ENCODE measurements at regions not wholly inside any gene's neighbourhood (a gene's known extent, or its start where the extent isn't known, plus 50 kb on each side); places are given as distances from the start of the nearest gene placed in this dataset.

GRCh38 chr4:10172278-10172921 is 55.8 kb upstream of the WDR1 start:
- ChIA-PET CTCF (interaction anchor here (0.8 to 14.0 kb wide), 7 partner anchors 12 to 377 kb away, joined by 3 to 183 read pairs (median 5); no protein-coding TSS in a partner anchor), POLR2A (interaction anchor here (1.3 kb wide), 1 partner anchor 9 kb away, joined by 5 read pairs; no protein-coding TSS in a partner anchor)
- 81% methylated on average over 12 of the region's 12 CpGs for WGBS (ENCODE audit: insufficient coverage)
- H3K9me3 ChIP-seq (ENCODE audit: control extremely low read depth in 1 of 5, control insufficient read depth in 4 of 5, insufficient read depth in 2 of 5, low read depth in 1 of 5, low read length in 4 of 5): no peaks in the 10 kb centered on the region
- H3K4me1 ChIP-seq (ENCODE audit: control extremely low read depth in 1 of 4, control insufficient read depth in 4 of 4, insufficient read depth in 4 of 4, low read length in 3 of 4): peaks cover 0 to 36% (median 17%) of the 10 kb centered on the region in 4 experiments
- peak overlapping the region; percentile 1 to 75 for H3K27ac ChIP-seq (ENCODE audit: insufficient read depth in 1 of 2, low read depth in 1 of 2, low read length in 2 of 2, poor library complexity in 1 of 2, severe bottlenecking in 2 of 2)
- H3K27me3 ChIP-seq (replicated peaks in 2 of 5; ENCODE audit: control insufficient read depth in 4 of 5, insufficient read depth in 5 of 5, low read length in 4 of 5): no peaks in the 10 kb centered on the region
- no peaks in the 10 kb centered on the region for H3K36me3 ChIP-seq (ENCODE audit: control insufficient read depth in 4 of 4, insufficient read depth in 4 of 4, low read length in 3 of 4)
- H3K4me3 ChIP-seq (ENCODE audit: control insufficient read depth in 1 of 7, extremely low read depth in 1 of 7, insufficient read depth in 4 of 7, low read depth in 2 of 7, low read length in 6 of 7): peak overlapping the region in 1 of 7 experiments; percentile 48
- no peak for DNase-seq

DNA sequence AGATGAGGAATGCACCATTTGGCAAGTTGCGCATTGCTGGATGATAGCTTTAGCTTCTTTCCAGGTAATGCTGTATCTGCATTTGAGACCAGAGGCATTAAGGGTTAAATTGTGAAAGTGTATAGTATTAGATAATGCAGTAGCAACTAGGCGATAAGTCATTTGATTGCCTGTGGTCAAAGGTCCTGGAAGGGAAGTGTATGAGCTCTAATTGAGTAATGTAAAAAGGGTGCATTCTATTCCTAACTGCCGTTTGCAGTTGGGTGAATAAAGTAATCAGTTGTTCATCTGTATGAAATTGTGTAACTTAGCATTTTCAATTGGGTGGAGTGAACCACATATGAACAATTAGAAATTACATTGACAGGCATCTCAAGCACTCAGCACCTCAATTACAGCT is 54.5 kb upstream of the WDR1 start:
- POLR2A ChIA-PET: no interaction called here
- Histone ChIP-seq H3K27me3 (replicated peaks in 2 of 5; ENCODE audit: control insufficient read depth in 4 of 5, insufficient read depth in 5 of 5, low read length in 4 of 5) (no peaks in the 10 kb centered on the region), H3K4me3 (ENCODE audit: control insufficient read depth in 1 of 7, extremely low read depth in 1 of 7, insufficient read depth in 4 of 7, low read depth in 2 of 7, low read length in 6 of 7) (no peak overlapping the region), H3K36me3 (ENCODE audit: control insufficient read depth in 4 of 4, insufficient read depth in 4 of 4, low read length in 3 of 4) (no peaks in the 10 kb centered on the region), H3K27ac (ENCODE audit: insufficient read depth in 1 of 2, low read depth in 1 of 2, low read length in 2 of 2, poor library complexity in 1 of 2, severe bottlenecking in 2 of 2) (peak overlapping the region in 1 of 2 experiments; percentile 75), H3K4me1 (ENCODE audit: control extremely low read depth in 1 of 4, control insufficient read depth in 4 of 4, insufficient read depth in 4 of 4, low read length in 3 of 4) (peaks cover 0 to 36% (median 17%) of the 10 kb centered on the region in 4 experiments), H3K9me3 (ENCODE audit: control extremely low read depth in 1 of 5, control insufficient read depth in 4 of 5, insufficient read depth in 2 of 5, low read depth in 1 of 5, low read length in 4 of 5) (no peaks in the 10 kb centered on the region)
- CTCF ChIA-PET: interaction anchor here (0.5 to 14.0 kb wide), 6 partner anchors 11 to 546 kb away, joined by 3 to 183 read pairs (median 28); no protein-coding TSS in a partner anchor
- peak in 1 of 3 donors; percentile 39 for DNase-seq
- 80% methylated on average over 2 of the region's 3 CpGs for WGBS (ENCODE audit: insufficient coverage)

- H3K4me3 ChIP-seq (ENCODE audit: control insufficient read depth in 1 of 7, extremely low read depth in 1 of 7, insufficient read depth in 4 of 7, low read depth in 2 of 7, low read length in 6 of 7): no peak overlapping the region
- CTCF ChIA-PET: interaction anchor here (1.5 to 14.0 kb wide), 4 partner anchors 10 to 234 kb away, joined by 3 to 183 read pairs (median 116); no protein-coding TSS in a partner anchor
- H3K9me3 ChIP-seq (ENCODE audit: control extremely low read depth in 1 of 5, control insufficient read depth in 4 of 5, insufficient read depth in 2 of 5, low read depth in 1 of 5, low read length in 4 of 5): no peaks in the 10 kb centered on the region
- POLR2A ChIA-PET: no interaction called here
- WGBS (ENCODE audit: insufficient coverage): 97% methylated on average over 9 of the region's 10 CpGs
- H3K36me3 ChIP-seq (ENCODE audit: control insufficient read depth in 4 of 4, insufficient read depth in 4 of 4, low read length in 3 of 4): no peaks in the 10 kb centered on the region
- H3K27me3 ChIP-seq (replicated peaks in 2 of 5; ENCODE audit: control insufficient read depth in 4 of 5, insufficient read depth in 5 of 5, low read length in 4 of 5): no peaks in the 10 kb centered on the region
- no peak for DNase-seq
- peaks cover 0 to 36% (median 17%) of the 10 kb centered on the region in 4 experiments for H3K4me1 ChIP-seq (ENCODE audit: control extremely low read depth in 1 of 4, control insufficient read depth in 4 of 4, insufficient read depth in 4 of 4, low read length in 3 of 4)
- H3K27ac ChIP-seq (ENCODE audit: insufficient read depth in 1 of 2, low read depth in 1 of 2, low read length in 2 of 2, poor library complexity in 1 of 2, severe bottlenecking in 2 of 2): no peak overlapping the region
These were observed 53.3 kb upstream of the WDR1 start for GRCh38 chr4:10169839-10170387.

DNA sequence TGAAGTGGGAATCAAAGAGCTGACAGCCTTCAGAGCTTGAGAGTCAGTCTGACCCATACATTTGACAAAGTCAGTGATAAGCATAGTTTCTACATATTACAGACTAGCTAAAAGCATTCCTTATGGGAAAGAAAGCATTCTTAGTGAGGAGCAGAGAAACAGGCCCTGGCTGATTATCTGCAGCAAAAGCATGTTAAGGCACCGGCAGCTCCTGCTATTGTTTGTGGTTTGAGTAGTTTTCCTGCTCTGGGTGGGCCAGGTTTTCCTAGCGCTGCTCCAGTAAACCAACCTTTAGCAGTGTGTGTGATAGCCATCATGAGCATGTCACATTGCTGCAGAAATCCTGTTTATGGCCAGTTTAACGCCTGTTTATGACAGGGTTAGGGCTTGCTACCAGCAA is 51.6 kb upstream of the WDR1 start:
- ChIA-PET POLR2A (interaction anchor here (1.1 kb wide), 1 partner anchor 51 kb away, joined by 3 read pairs; the partner anchor contains the start of gene WDR1), CTCF (interaction anchor here (1.0 to 14.0 kb wide), 10 partner anchors 8 to 381 kb away, joined by 3 to 183 read pairs (median 4); no protein-coding TSS in a partner anchor)
- no peak overlapping the region for H3K4me3 ChIP-seq (ENCODE audit: control insufficient read depth in 1 of 7, extremely low read depth in 1 of 7, insufficient read depth in 4 of 7, low read depth in 2 of 7, low read length in 6 of 7)
- H3K27me3 ChIP-seq (replicated peaks in 2 of 5; ENCODE audit: control insufficient read depth in 4 of 5, insufficient read depth in 5 of 5, low read length in 4 of 5): no peaks in the 10 kb centered on the region
- no peaks in the 10 kb centered on the region for H3K36me3 ChIP-seq (ENCODE audit: control insufficient read depth in 4 of 4, insufficient read depth in 4 of 4, low read length in 3 of 4)
- H3K9me3 ChIP-seq (ENCODE audit: control extremely low read depth in 1 of 5, control insufficient read depth in 4 of 5, insufficient read depth in 2 of 5, low read depth in 1 of 5, low read length in 4 of 5): no peaks in the 10 kb centered on the region
- H3K4me1 ChIP-seq (ENCODE audit: control extremely low read depth in 1 of 4, control insufficient read depth in 4 of 4, insufficient read depth in 4 of 4, low read length in 3 of 4): peaks cover 0 to 21% (median 11%) of the 10 kb centered on the region in 4 experiments
- WGBS (ENCODE audit: insufficient coverage): 15% methylated on average over 3 of the region's 3 CpGs
- no peak overlapping the region for H3K27ac ChIP-seq (ENCODE audit: insufficient read depth in 1 of 2, low read depth in 1 of 2, low read length in 2 of 2, poor library complexity in 1 of 2, severe bottlenecking in 2 of 2)
- DNase-seq: no peak

DNA sequence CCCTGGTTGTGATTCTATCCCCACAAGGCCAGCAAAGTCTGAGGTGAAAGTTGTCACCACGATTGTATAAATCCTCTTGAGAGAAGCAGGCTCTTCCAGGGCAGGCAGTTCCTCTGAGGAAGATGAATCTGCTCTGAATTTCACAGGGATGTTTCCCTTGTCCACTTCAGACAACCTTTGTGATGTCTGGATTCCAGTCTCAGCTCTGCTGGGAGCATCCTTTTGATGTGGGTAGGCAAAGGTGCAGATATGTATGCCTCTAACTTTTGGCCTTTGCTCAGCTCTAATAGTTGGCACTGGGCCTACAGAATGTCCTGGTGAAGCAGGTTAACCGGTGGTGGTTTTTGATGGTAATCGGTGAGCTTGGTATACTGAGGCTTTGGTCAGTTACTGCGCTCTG is 50.6 kb upstream of the WDR1 start:
- ChIA-PET POLR2A (no interaction called here), CTCF (interaction anchor here (0.5 to 14.0 kb wide), 8 partner anchors 7 to 372 kb away, joined by 3 to 183 read pairs (median 3); no protein-coding TSS in a partner anchor)
- Histone ChIP-seq H3K27ac (ENCODE audit: insufficient read depth in 1 of 2, low read depth in 1 of 2, low read length in 2 of 2, poor library complexity in 1 of 2, severe bottlenecking in 2 of 2) (no peak overlapping the region), H3K9me3 (ENCODE audit: control extremely low read depth in 1 of 5, control insufficient read depth in 4 of 5, insufficient read depth in 2 of 5, low read depth in 1 of 5, low read length in 4 of 5) (no peaks in the 10 kb centered on the region), H3K36me3 (ENCODE audit: control insufficient read depth in 4 of 4, insufficient read depth in 4 of 4, low read length in 3 of 4) (no peaks in the 10 kb centered on the region), H3K27me3 (replicated peaks in 2 of 5; ENCODE audit: control insufficient read depth in 4 of 5, insufficient read depth in 5 of 5, low read length in 4 of 5) (no peaks in the 10 kb centered on the region), H3K4me1 (ENCODE audit: control extremely low read depth in 1 of 4, control insufficient read depth in 4 of 4, insufficient read depth in 4 of 4, low read length in 3 of 4) (peaks cover 0 to 11% (median 5%) of the 10 kb centered on the region in 4 experiments), H3K4me3 (ENCODE audit: control insufficient read depth in 1 of 7, extremely low read depth in 1 of 7, insufficient read depth in 4 of 7, low read depth in 2 of 7, low read length in 6 of 7) (no peak overlapping the region)
- 75% methylated on average over 4 of the region's 4 CpGs for WGBS (ENCODE audit: insufficient coverage)
- no peak for DNase-seq
